Dermis blood vessel endothelial cell (primary cell): ENCODE measurements at regions not wholly inside any gene's neighbourhood (a gene's known extent, or its start where the extent isn't known, plus 50 kb on each side); places are given as distances from the start of the nearest gene placed in this dataset.
"Not testable (repeated sequence)": the region's sequence is repeated elsewhere in the genome, so short reads cannot be mapped to it uniquely, and the experiment has no call there.

Experiments used
- DNase-seq: peaks from one replicate; pipeline ENCODE4 v3.0.0; 2010

- DNase-seq, result no peak
Measured at GRCh38 chr21:27076025-27076424, 109.1 kb upstream of the ADAMTS5 start.

- DNase-seq, result no peak
Measured at GRCh38 chr21:27070861-27071670, 104.2 kb upstream of the ADAMTS5 start.

- DNase-seq, result no peak
Measured at GRCh38 chr21:27068811-27069210, 101.9 kb upstream of the ADAMTS5 start.

- no peak for DNase-seq
Measured at GRCh38 chr21:27067226-27067625, 100.3 kb upstream of the ADAMTS5 start.

GRCh38 chr21:27062443-27062842 is 95.6 kb upstream of the ADAMTS5 start:
- no peak for DNase-seq

GRCh38 chr21:27061770-27062169 is 94.9 kb upstream of the ADAMTS5 start:
- DNase-seq, result no peak

GRCh38 chr21:27060190-27060589 is 93.3 kb upstream of the ADAMTS5 start:
- no peak for DNase-seq

- no peak for DNase-seq
Measured at GRCh38 chr21:27058673-27059605, 92.1 kb upstream of the ADAMTS5 start.

GRCh38 chr21:27057997-27058396 is 91.1 kb upstream of the ADAMTS5 start:
- DNase-seq, result no peak

GRCh38 chr21:27047658-27048314 is 80.9 kb upstream of the ADAMTS5 start:
- no peak for DNase-seq

GRCh38 chr21:27047283-27047657 is 80.4 kb upstream of the ADAMTS5 start:
- DNase-seq, result no peak

GRCh38 chr21:27045281-27045985 is 78.5 kb upstream of the ADAMTS5 start:
- DNase-seq, result no peak

- no peak for DNase-seq
Measured at GRCh38 chr21:27043377-27043776, 76.5 kb upstream of the ADAMTS5 start.

GRCh38 chr21:27040738-27041469 is 74.0 kb upstream of the ADAMTS5 start:
- DNase-seq, result no peak

- DNase-seq, result no peak
Measured at GRCh38 chr21:27036736-27037301, 69.9 kb upstream of the ADAMTS5 start.

GRCh38 chr21:27035791-27036190 is 68.9 kb upstream of the ADAMTS5 start:
- no peak for DNase-seq

- DNase-seq, result no peak
Measured at GRCh38 chr21:27034796-27035195, 67.9 kb upstream of the ADAMTS5 start.

- no peak for DNase-seq
Measured at GRCh38 chr21:27033471-27033870, 66.6 kb upstream of the ADAMTS5 start.

GRCh38 chr21:27026501-27026900 is 59.6 kb upstream of the ADAMTS5 start:
- DNase-seq, result no peak

- not testable (repeated sequence) for DNase-seq
Measured at GRCh38 chr21:27025708-27026107, 58.8 kb upstream of the ADAMTS5 start.

- DNase-seq, result no peak
Measured at GRCh38 chr21:27024971-27025370, 58.1 kb upstream of the ADAMTS5 start.
